ENCODE measurements at regions not wholly inside any gene's neighbourhood (a gene's known extent, or its start where the extent isn't known, plus 50 kb on each side); places are given as distances from the start of the nearest gene placed in this dataset.

- Histone ChIP-seq H3K4me3 (ENCODE audit: insufficient read depth, low read depth, low read length) (no peak overlapping the region), H3K27me3 (ENCODE audit: control insufficient read depth, insufficient read depth, low read length) (no peaks in the 10 kb centered on the region), H3K36me3 (replicated peaks; ENCODE audit: control insufficient read depth, insufficient read depth, low read length) (no peaks in the 10 kb centered on the region)
- DNase-seq: no peak
These were observed 357.6 kb upstream of the ARID1B start for GRCh38 chr6:156419594-156419993.

DNA sequence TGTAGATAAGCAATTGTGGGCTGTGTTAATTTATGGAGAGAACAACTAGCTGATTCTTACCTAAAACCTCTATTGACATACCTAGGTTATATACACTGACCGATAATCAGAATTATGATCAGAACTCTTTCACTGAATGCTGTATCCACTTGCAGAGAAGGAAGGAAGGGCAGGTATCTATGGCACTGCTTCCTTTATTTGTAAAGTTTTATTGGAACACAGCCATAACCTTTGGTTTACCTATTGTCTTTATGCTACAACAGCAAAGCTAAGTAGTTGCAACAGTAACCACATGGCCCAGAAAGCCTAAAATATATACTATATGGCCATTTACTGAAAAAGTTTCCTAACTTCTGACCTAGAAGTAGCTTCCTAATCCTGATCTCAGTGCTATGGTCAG, 358.9 kb upstream of the ARID1B start:
- no peak overlapping the region for H3K4me3 ChIP-seq (ENCODE audit: insufficient read depth, low read depth, low read length)
- H3K36me3 ChIP-seq (replicated peaks; ENCODE audit: control insufficient read depth, insufficient read depth, low read length): no peaks in the 10 kb centered on the region
- DNase-seq: no peak
- H3K27me3 ChIP-seq (ENCODE audit: control insufficient read depth, insufficient read depth, low read length): no peaks in the 10 kb centered on the region

GRCh38 chr6:156416391-156416790, 360.8 kb upstream of the ARID1B start:
- Histone ChIP-seq H3K27me3 (ENCODE audit: control insufficient read depth, insufficient read depth, low read length) (no peaks in the 10 kb centered on the region), H3K36me3 (replicated peaks; ENCODE audit: control insufficient read depth, insufficient read depth, low read length) (no peaks in the 10 kb centered on the region), H3K4me3 (ENCODE audit: insufficient read depth, low read depth, low read length) (no peak overlapping the region)
- DNase-seq: no peak

DNA sequence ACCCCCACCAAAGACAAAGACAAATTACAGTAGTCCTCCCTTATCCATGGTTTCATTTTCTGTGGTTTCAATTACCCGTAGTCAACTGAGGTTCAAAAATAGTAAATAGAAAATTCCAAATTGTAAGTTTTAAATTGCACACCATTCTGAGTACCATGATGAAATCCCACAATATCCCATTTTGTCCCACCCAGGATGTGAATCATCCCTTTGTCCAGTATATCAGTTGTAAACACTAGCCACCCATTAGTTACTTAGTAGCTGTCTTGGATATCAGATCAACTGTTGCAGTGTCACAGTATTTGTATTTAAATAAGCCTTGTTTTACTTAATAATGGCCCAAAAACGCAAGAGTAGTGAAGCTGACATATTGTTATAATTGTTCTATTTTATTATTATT, 364.0 kb upstream of the ARID1B start:
- Histone ChIP-seq H3K4me3 (ENCODE audit: insufficient read depth, low read depth, low read length) (no peak overlapping the region), H3K36me3 (replicated peaks; ENCODE audit: control insufficient read depth, insufficient read depth, low read length) (no peaks in the 10 kb centered on the region), H3K27me3 (ENCODE audit: control insufficient read depth, insufficient read depth, low read length) (no peaks in the 10 kb centered on the region)
- no peak for DNase-seq

DNA sequence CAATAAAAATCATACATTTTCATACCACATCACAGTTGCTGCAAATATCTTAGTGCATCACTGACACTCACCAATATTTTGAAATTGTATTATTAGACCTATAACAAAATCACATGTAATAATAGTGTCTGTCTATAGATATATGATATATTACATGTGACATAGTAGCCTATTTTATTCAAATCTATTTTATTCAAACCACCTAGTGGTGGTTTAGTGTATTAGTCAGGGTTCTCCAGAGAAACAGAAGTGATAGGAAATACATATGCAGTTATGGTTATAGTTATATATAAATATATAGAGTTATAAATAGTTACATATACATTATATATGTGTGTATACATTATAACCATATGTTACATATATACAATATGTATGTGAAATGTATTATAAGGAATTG, 366.5 kb upstream of the ARID1B start:
- H3K36me3 ChIP-seq (replicated peaks; ENCODE audit: control insufficient read depth, insufficient read depth, low read length): no peaks in the 10 kb centered on the region
- no peak for DNase-seq
- H3K4me3 ChIP-seq (ENCODE audit: insufficient read depth, low read depth, low read length): no peak overlapping the region
- H3K27me3 ChIP-seq (ENCODE audit: control insufficient read depth, insufficient read depth, low read length): no peaks in the 10 kb centered on the region

GRCh38 chr6:156408655-156409054, 368.5 kb upstream of the ARID1B start:
- DNase-seq: no peak
- H3K36me3 ChIP-seq (replicated peaks; ENCODE audit: control insufficient read depth, insufficient read depth, low read length): no peaks in the 10 kb centered on the region
- no peaks in the 10 kb centered on the region for H3K27me3 ChIP-seq (ENCODE audit: control insufficient read depth, insufficient read depth, low read length)
- no peak overlapping the region for H3K4me3 ChIP-seq (ENCODE audit: insufficient read depth, low read depth, low read length)

DNA sequence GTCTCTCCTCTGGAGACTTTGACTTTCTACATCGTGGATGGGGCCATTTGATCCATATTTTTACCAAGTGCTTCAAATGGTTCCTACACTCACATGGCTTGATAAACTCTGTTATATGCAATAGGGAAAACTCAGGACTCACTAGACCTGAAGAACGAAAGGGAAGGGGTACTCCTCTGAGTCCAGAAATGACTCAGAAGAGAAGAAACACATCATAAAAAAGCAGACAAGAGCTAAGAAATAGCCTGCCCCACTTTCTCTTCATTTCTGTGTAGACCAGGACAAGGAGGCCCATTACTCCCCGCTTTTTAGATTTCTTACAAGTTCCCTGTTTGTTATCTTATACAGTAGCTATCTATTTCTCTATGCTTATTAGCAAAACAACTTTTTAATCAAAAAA, 369.8 kb upstream of the ARID1B start:
- DNase-seq: no peak
- Histone ChIP-seq H3K27me3 (ENCODE audit: control insufficient read depth, insufficient read depth, low read length) (no peaks in the 10 kb centered on the region), H3K36me3 (replicated peaks; ENCODE audit: control insufficient read depth, insufficient read depth, low read length) (no peaks in the 10 kb centered on the region), H3K4me3 (ENCODE audit: insufficient read depth, low read depth, low read length) (no peak overlapping the region)

DNA sequence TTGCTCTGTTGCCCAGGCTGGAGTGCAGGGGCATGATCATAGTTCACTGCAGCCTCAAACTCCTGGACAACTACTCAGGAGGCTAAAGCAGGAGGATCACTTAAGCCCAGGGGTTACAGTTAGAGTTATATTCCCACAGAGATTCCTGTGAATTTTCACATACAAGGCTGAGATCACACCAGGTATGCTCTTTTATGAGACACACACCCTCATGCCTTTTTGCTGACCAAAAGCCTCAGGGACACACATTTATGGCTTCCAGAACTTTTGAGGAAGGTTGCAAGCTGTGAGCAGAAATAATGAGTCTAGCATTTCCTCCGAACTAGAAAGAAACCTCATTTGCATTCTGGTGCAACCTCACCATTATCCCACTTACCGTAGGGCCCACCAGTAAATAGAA, 370.5 kb upstream of the ARID1B start:
- no peaks in the 10 kb centered on the region for H3K36me3 ChIP-seq (replicated peaks; ENCODE audit: control insufficient read depth, insufficient read depth, low read length)
- DNase-seq: no peak
- no peaks in the 10 kb centered on the region for H3K27me3 ChIP-seq (ENCODE audit: control insufficient read depth, insufficient read depth, low read length)
- no peak overlapping the region for H3K4me3 ChIP-seq (ENCODE audit: insufficient read depth, low read depth, low read length)

DNA sequence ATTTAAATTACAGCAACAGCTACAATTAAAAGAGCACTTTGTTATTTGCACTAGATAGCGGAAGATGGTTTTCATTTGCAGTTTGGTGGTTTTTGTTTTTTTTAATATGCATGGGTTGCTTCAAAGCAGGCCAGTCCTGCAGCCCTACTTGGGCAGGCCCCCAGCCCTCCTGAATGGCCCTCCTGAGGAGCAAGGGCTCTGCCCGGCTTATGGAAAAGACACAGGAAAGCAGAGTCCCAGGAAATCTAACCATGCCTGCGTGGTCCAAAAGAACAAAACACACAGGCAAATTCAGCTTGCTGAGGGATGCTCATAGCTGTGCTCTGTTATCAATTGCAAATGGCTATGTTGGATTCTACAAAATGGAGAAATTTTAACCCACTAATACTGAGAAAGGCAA, 371.1 kb upstream of the ARID1B start:
- Histone ChIP-seq H3K27me3 (ENCODE audit: control insufficient read depth, insufficient read depth, low read length) (no peaks in the 10 kb centered on the region), H3K36me3 (replicated peaks; ENCODE audit: control insufficient read depth, insufficient read depth, low read length) (no peaks in the 10 kb centered on the region), H3K4me3 (ENCODE audit: insufficient read depth, low read depth, low read length) (no peak overlapping the region)
- DNase-seq: no peak

DNA sequence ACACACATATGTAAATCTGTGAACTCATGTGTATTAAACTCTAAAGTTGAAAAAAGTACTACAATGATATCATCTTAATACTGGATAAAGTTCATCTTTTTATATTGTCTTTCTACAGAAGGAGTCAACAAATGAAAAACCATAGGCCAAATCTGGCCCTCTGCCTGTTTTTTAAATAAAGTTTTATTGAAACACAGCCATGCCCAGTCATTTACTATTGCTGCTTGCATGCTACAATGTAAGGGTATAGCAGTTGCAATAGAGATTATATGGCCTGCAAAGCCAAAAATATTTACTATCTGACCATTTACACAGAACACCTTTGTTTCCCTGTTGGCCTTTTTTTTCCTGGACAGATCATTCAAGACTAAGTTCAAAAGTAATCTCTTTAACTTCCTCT, 374.6 kb upstream of the ARID1B start:
- H3K27me3 ChIP-seq (ENCODE audit: control insufficient read depth, insufficient read depth, low read length): no peaks in the 10 kb centered on the region; the same call in 1 of the 2 replicates
- no peak for DNase-seq
- no peaks in the 10 kb centered on the region for H3K36me3 ChIP-seq (replicated peaks; ENCODE audit: control insufficient read depth, insufficient read depth, low read length)
- H3K4me3 ChIP-seq (ENCODE audit: insufficient read depth, low read depth, low read length): no peak overlapping the region

- Histone ChIP-seq H3K4me3 (ENCODE audit: insufficient read depth, low read depth, low read length) (no peak overlapping the region), H3K27me3 (ENCODE audit: control insufficient read depth, insufficient read depth, low read length) (no peaks in the 10 kb centered on the region; the same call in 1 of the 2 replicates), H3K36me3 (replicated peaks; ENCODE audit: control insufficient read depth, insufficient read depth, low read length) (no peaks in the 10 kb centered on the region)
- DNase-seq: no peak
These were observed 375.0 kb upstream of the ARID1B start for GRCh38 chr6:156402227-156402626.

GRCh38 chr6:156400487-156400886, 376.7 kb upstream of the ARID1B start:
- H3K27me3 ChIP-seq (ENCODE audit: control insufficient read depth, insufficient read depth, low read length): no peaks in the 10 kb centered on the region; the same call in 1 of the 2 replicates
- DNase-seq: no peak
- H3K36me3 ChIP-seq (replicated peaks; ENCODE audit: control insufficient read depth, insufficient read depth, low read length): no peaks in the 10 kb centered on the region
- no peak overlapping the region for H3K4me3 ChIP-seq (ENCODE audit: insufficient read depth, low read depth, low read length)

- DNase-seq: no peak
- no peaks in the 10 kb centered on the region; the same call in 1 of the 2 replicates for H3K27me3 ChIP-seq (ENCODE audit: control insufficient read depth, insufficient read depth, low read length)
- H3K36me3 ChIP-seq (replicated peaks; ENCODE audit: control insufficient read depth, insufficient read depth, low read length): no peaks in the 10 kb centered on the region
- H3K4me3 ChIP-seq (ENCODE audit: insufficient read depth, low read depth, low read length): no peak overlapping the region
These were observed 378.2 kb upstream of the ARID1B start for GRCh38 chr6:156398966-156399365.

DNA sequence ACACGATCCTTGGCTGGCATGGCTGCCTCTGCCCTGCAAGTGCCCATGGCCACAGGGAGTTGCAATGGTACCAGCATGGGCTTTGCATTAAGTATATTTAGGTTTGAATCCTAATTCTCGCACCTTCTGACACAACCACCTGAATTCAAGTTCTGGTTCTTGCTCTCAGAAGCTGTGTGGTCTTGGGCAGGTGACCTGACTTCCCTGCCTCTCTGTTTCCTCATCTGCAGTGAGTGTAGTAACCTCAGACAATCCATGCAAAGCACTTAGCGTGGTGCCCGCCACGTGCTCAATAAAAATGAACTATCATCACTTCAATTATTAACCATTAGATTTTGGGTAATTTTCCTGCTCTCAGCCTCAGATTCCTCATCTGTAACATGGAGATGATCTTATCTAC, 378.8 kb upstream of the ARID1B start:
- no peak for DNase-seq
- Histone ChIP-seq H3K27me3 (ENCODE audit: control insufficient read depth, insufficient read depth, low read length) (no peaks in the 10 kb centered on the region; the same call in 1 of the 2 replicates), H3K4me3 (ENCODE audit: insufficient read depth, low read depth, low read length) (no peak overlapping the region), H3K36me3 (replicated peaks; ENCODE audit: control insufficient read depth, insufficient read depth, low read length) (no peaks in the 10 kb centered on the region)

DNA sequence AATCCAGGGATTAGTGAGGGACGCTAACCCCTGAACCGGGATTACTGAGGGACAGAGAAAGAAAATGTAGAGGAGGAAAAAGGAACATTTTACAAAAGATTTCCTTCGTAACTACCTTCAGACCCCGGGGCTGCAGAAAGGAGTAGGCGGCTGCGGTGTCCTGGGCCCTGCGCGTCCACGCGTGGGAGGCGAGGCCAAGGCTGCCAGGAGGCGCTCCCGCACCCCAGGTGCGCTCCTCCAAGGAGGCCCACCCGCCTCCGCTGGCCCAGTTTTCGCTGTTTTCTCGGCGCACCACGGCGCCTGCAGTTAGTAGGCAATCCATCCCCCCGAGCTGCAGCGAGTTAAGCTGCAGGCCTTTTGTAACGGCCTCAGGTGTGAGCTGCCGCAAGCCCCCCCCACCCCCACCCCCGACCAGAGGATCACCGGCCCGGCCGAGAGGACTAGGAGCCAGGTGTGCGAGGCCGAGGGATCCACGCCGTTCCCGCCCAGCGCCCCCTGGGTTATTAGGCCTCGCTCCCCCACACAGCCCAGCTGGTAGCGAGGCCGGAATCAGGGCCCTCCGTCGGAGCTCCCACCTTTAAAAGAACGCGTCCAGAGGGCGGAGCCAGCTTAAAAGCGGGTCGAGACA, 380.3 kb upstream of the ARID1B start:
- Histone ChIP-seq H3K4me3 (ENCODE audit: insufficient read depth, low read depth, low read length) (peak overlapping the region; percentile 10; the same call in 1 of the 2 replicates), H3K27me3 (ENCODE audit: control insufficient read depth, insufficient read depth, low read length) (no peaks in the 10 kb centered on the region; the same call in 1 of the 2 replicates), H3K36me3 (replicated peaks; ENCODE audit: control insufficient read depth, insufficient read depth, low read length) (no peaks in the 10 kb centered on the region)
- DNase-seq: peak; percentile 79

All from H7 (cell line).